Putamen (tissue), 1 donor: ENCODE measurements at regions not wholly inside any gene's neighbourhood (a gene's known extent, or its start where the extent isn't known, plus 50 kb on each side); places are given as distances from the start of the nearest gene placed in this dataset.
A peak's percentile ranks its signal among the peaks of the same experiment; 100 is the strongest.
"Not testable (repeated sequence)": the region's sequence is repeated elsewhere in the genome, so short reads cannot be mapped to it uniquely, and the experiment has no call there.

Experiments
- DNase-seq: peaks from one replicate; pipeline ENCODE4 v3.0.0-alpha.2; 2016; ENCODE audit warnings: low spot score

- peak; percentile 86 for DNase-seq
Observed at GRCh38 chr13:74289861-74290773, 155.9 kb upstream of the KLF12 start.

DNA sequence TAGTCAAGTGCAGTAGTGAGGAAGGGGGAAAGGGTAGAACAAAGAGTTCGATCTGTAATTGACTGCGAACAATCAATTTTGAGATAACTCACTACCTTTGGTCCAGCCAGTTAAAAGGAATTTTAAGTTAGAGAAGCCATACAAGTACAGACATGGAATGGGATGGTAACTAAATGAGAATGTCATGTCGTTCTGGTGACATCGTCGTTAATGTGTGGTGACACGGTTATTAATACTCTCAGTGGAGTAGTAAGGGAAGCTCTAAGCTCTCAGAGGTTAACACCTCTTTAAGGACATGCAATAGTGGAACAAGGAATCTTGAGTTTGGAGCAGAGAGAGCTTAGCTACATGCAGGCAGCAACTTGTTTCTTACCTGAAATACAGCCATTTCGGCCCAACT lies 154.9 kb upstream of the KLF12 start:
- DNase-seq, result no peak

GRCh38 chr13:74288361-74288911 lies 154.2 kb upstream of the KLF12 start:
- DNase-seq, result peak; percentile 32

GRCh38 chr13:74287724-74288169 lies 153.5 kb upstream of the KLF12 start:
- DNase-seq, result peak; percentile 90

- no peak for DNase-seq
Observed at GRCh38 chr13:74280795-74281490, 146.7 kb upstream of the KLF12 start.

DNA sequence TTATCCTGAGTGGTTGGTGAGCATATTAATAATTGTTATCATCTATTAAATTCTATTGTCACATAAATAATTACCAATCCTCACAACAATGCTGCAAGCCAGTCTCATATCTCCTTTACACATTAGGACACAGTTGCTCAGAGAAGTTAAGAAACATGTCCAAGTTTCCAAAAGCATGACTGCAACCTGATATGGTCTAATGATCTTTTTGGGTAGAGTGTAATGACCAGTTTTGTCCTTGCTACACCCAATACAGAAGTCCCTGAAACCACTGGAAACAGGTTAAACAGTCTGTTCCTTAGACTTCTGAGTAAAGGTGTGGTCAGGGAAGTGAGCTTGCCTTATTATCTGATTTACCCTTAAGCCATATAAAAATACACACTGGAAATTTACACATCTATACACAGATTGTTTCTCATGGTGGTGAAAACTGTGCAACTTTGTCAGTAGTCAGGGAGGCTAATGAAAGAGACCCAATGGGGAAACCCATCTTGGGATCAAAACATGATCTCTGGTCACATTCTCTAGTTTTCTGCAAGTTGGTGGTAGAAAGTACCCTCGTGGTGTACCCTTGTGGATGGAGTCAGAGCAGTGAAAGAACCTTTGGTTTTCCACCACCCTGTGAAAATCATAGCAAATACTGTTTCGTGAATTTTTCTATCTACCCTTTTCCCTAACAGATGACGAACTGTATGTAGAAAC lies 146.0 kb upstream of the KLF12 start:
- no peak for DNase-seq

DNA sequence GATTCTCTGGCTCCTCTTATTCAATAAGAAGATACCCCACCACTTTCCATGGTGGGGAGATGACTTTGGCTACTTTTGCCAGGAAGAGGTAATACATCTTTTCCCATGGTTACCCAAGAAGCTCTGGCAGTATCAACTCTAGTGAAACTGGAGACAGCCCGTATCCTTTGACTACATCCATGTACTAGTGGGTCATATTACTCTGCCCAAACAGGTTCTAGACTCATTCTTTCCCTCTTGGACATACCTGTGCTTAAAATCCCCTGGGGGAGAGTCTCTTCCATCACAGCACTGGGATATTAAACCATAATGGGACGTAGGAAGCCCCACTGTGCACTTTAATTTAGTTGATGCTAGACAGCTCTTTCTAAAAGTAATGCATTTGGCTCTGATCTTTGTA lies 144.7 kb upstream of the KLF12 start:
- no peak for DNase-seq

DNA sequence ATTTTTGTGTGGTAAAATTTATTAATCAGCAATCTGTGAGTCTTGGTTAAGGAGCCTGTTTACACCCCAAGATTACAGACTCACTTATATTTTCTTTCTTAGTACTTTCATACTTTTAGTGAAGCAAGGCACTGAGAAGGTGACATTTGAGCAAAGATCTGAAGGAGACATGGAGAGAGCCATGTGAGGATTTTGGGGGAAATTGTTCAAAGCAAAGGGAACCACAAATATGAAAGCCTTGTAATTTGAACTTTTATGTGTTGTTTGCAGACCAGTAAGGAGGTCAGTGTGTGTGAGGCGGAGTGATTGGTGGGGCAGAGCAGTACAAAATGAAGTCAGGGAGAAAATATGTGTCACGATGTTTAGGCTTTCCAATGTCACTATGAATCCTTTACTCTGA lies 140.7 kb upstream of the KLF12 start:
- DNase-seq, result no peak

GRCh38 chr13:74273581-74273980 lies 139.4 kb upstream of the KLF12 start:
- no peak for DNase-seq

DNA sequence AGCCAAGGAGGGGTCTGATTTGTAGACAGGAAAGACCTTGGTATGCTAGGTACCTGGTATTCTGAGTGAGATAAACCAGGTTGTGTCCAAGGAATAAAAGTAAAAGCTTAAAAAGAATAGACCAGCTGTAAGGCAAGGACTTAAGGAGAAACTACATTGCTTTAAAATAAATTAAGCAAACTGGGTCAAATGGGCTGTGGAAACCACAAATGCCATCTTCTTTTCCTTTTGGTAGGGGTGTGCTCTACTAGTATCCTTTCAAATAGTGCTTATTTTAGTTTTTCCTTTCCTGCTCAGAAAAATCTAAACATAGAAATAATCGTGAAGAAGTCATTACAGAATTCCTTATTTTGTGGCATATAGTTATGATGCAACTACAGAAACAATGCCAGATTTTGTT lies 138.6 kb upstream of the KLF12 start:
- DNase-seq, result no peak

- DNase-seq, result no peak
Observed at GRCh38 chr13:74270018-74270417, 135.8 kb upstream of the KLF12 start.

- no peak for DNase-seq
Observed at GRCh38 chr13:74266861-74267260, 132.7 kb upstream of the KLF12 start.

DNA sequence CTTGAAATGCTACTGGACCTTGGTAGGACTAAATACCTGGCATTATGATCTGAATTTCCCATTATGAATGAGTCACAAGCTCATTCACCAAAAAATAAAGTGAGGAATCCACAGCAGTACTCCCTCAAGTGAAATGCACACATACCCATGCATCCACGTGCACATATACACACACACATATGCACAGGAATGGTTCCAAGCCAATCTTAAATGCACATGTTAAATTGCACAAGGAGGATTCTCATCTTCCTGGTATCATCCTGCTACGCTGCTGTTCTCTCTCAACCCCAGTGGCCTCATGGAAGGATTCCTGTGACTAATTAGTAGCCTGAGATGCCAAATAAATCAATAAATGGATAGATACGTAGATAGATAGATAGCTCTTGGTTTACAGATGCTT lies 132.1 kb upstream of the KLF12 start:
- no peak for DNase-seq

- DNase-seq, result no peak
Observed at GRCh38 chr13:74264333-74264732, 130.1 kb upstream of the KLF12 start.

GRCh38 chr13:74260420-74260819 lies 126.2 kb upstream of the KLF12 start:
- DNase-seq, result not testable (repeated sequence)

DNA sequence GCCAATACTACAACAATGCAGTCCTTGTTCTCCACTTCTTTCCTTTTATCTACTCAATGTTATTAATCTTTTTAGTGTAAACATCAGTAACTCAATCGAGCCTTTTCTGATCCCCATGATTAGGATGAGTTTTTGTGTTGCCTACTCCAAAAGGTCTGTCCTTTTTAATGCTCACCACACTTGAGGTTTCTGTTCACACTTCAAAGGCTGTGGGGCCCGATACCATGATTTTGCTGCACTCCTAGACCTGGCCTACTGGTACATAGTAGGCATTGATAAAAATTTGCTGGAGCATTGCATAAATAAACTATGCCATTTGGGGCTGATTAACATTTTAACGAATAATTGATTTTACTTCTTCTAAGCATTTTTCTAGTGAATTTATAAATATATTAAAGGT lies 125.4 kb upstream of the KLF12 start:
- no peak for DNase-seq

- DNase-seq, result no peak
Observed at GRCh38 chr13:74258961-74259360, 124.8 kb upstream of the KLF12 start.

- no peak for DNase-seq
Observed at GRCh38 chr13:74256969-74257368, 122.8 kb upstream of the KLF12 start.

DNA sequence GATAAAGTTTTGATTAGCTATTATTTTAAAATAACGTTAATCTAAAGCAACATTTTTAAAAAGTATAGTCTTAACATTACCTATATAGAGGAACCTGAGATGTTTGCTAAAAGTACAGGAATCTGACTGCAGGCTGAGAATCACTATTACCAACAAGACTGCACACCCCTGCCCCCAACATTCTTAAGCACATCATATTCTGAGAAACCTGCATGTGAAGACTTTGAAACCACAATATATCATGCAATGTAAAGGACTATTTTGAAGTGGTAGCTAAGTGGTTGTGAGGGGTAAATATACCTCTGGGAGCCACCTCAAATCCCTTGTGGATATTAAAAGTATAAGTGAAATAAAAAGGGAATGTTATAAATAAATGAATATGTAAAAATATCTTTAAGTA lies 119.0 kb upstream of the KLF12 start:
- DNase-seq, result no peak

DNA sequence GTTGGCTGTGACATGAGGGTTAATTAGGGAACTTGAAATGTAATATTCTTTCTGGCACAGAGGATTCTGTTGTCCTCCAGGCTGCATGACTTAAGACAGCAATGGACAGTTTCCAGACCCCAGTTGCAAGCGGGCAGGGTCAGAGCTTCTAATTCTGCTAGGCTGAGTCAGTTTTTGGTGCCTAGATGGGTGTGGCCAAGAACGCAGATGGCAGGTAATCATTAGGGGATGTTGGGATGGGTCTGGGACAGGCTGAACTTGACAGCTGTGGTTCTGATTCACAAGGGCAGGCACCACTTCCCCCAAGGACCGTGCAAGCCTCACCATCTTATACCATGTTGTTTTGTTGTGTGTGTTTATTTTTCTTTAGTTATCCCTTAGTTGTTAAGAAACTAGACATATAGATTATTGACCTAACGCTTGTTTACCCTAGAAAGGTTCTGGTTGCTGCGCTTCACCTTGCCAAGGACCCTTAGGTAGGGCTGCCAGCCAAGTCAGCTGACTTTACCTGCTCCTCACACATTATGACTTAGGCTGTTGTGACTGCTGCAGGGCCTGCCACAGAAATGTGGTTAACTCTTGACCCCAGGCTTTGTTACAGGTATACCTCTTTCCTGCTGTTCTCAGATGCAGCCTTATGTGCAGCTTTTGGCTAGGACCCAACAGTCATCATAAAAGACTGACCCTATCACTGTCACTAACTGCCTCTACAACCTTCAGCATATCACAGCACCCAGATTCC lies 117.7 kb upstream of the KLF12 start:
- DNase-seq, result no peak

DNA sequence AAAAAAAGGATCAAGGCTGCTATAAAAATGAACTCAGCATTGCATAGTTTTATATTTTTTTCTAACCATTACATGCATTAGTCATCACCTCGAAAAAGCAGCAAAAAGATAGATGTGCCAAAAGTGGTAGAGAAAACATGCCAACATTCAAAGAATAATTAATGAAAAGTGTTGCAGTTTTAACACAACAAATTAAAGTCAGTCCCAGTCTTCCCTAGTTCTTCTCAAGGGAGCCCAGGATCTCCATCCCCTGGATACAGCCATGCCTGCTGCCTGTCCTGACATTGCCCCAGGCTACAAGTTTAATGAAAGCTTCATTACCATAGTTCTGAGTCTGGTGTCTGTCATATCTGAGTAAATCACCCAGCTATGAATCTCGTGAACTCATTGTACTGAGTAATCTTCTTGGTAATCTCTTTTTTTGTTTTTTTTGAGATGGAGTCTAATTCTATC lies 116.6 kb upstream of the KLF12 start:
- DNase-seq, result no peak

DNA sequence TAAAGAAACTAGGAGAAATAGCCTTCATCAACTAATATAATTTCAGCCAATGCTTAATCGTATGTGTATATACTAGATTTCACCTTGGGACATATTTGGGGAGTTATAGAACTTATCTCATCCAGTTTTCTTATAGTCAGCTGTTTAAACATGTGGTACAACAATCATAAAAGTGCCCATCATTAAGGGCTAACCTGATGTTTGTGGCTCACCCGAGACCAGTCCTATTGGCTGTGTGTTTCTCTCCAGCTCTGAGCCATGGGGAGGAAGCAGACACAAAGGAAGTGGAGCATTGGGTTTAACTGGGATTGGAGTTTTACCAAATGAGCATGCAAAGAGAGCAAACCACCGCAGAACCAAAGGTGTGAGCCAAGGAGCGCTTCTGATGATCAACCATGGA lies 114.3 kb upstream of the KLF12 start:
- no peak for DNase-seq
